ENCODE measurements at regions not wholly inside any gene's neighbourhood (a gene's known extent, or its start where the extent isn't known, plus 50 kb on each side); places are given as distances from the start of the nearest gene placed in this dataset.

- Histone ChIP-seq H3K4me1 (no peaks in the 10 kb centered on the region), H3K36me3 (no peaks in the 10 kb centered on the region), H3K4me3 (no peak overlapping the region), H3K27ac (no peak overlapping the region), H3K27me3 (no peaks in the 10 kb centered on the region), H3K9me3 (no peaks in the 10 kb centered on the region)
- DNase-seq (no peak), ATAC-seq (no peak)
- intact Hi-C loops (cut with DNase I; ENCODE audit: low total_unique reads) = no loop called here
- TF ChIP-seq POLR2A (IDR thresholded peaks at IDR 0.05) = no peak
- TF ChIP-seq CTCF (IDR thresholded peaks at IDR 0.05 in 4 of 5, conservative IDR thresholded peaks at IDR 0.05 in 1 of 5) = no peak
- in situ Hi-C loops (cut with MboI; ENCODE audit: low sequenced_read_pairs in 4 of 4) = no loop called here
Measured at GRCh38 chr5:33008751-33009418, 297.8 kb downstream of the NPR3 start.

- DNase-seq (no peak), ATAC-seq (no peak)
- TF ChIP-seq POLR2A (IDR thresholded peaks at IDR 0.05) (no peak), CTCF (IDR thresholded peaks at IDR 0.05 in 4 of 5, conservative IDR thresholded peaks at IDR 0.05 in 1 of 5) (no peak)
- no peak overlapping the region for H3K4me3 ChIP-seq
- no peaks in the 10 kb centered on the region for H3K9me3 ChIP-seq
- H3K27me3 ChIP-seq = no peaks in the 10 kb centered on the region
- no peaks in the 10 kb centered on the region for H3K4me1 ChIP-seq
- intact Hi-C loops (cut with DNase I; ENCODE audit: low total_unique reads) (no loop called here), in situ Hi-C loops (cut with MboI; ENCODE audit: low sequenced_read_pairs in 4 of 4) (no loop called here)
- no peaks in the 10 kb centered on the region for H3K36me3 ChIP-seq
- no peak overlapping the region for H3K27ac ChIP-seq
Measured at GRCh38 chr5:33010846-33011245, 299.7 kb downstream of the NPR3 start.

- TF ChIP-seq CTCF (IDR thresholded peaks at IDR 0.05 in 4 of 5, conservative IDR thresholded peaks at IDR 0.05 in 1 of 5) (no peak), POLR2A (IDR thresholded peaks at IDR 0.05) (no peak)
- Histone ChIP-seq H3K9me3 (no peaks in the 10 kb centered on the region), H3K4me1 (no peaks in the 10 kb centered on the region), H3K4me3 (no peak overlapping the region), H3K27ac (no peak overlapping the region), H3K36me3 (no peaks in the 10 kb centered on the region), H3K27me3 (no peaks in the 10 kb centered on the region)
- intact Hi-C loops (cut with DNase I; ENCODE audit: low total_unique reads) = no loop called here
- DNase-seq = no peak
- in situ Hi-C loops (cut with MboI; ENCODE audit: low sequenced_read_pairs in 4 of 4) = no loop called here
- no peak for ATAC-seq
Measured at GRCh38 chr5:33011801-33012200, 300.7 kb downstream of the NPR3 start.

- H3K4me3 ChIP-seq = no peak overlapping the region
- intact Hi-C loops (cut with DNase I; ENCODE audit: low total_unique reads) (no loop called here), in situ Hi-C loops (cut with MboI; ENCODE audit: low sequenced_read_pairs in 4 of 4) (no loop called here)
- no peak for DNase-seq
- H3K4me1 ChIP-seq = no peaks in the 10 kb centered on the region
- no peaks in the 10 kb centered on the region for H3K36me3 ChIP-seq
- no peak for ATAC-seq
- no peak for TF ChIP-seq POLR2A (IDR thresholded peaks at IDR 0.05)
- TF ChIP-seq CTCF (IDR thresholded peaks at IDR 0.05 in 4 of 5, conservative IDR thresholded peaks at IDR 0.05 in 1 of 5) = no peak
- no peaks in the 10 kb centered on the region for H3K27me3 ChIP-seq
- H3K9me3 ChIP-seq = no peaks in the 10 kb centered on the region
- no peak overlapping the region for H3K27ac ChIP-seq
Measured at GRCh38 chr5:33023649-33024048, 312.5 kb downstream of the NPR3 start.
